Progenitor cell of endocrine pancreas (in vitro differentiated cells): ENCODE measurements at regions not wholly inside any gene's neighbourhood (a gene's known extent, or its start where the extent isn't known, plus 50 kb on each side); places are given as distances from the start of the nearest gene placed in this dataset.

Experiments
- DNase-seq: peaks from one replicate; pipeline ENCODE4 v3.0.0; 2021; ENCODE audit warnings: low spot score; ENCODE audit not compliant: unreplicated experiment
- H3K27ac Mint-ChIP-seq: 2 replicates; pipeline ENCODE4 v1.8.0; 2021; ENCODE audit warnings: mild to moderate bottlenecking, moderate library complexity, mixed read lengths
- H3K27me3 Mint-ChIP-seq: 2 replicates; pipeline ENCODE4 v1.8.0; 2021; ENCODE audit warnings: mixed read lengths
- H3K36me3 Mint-ChIP-seq: 2 replicates; pipeline ENCODE4 v1.8.0; 2022; ENCODE audit warnings: mixed read lengths; ENCODE audit not compliant: insufficient read depth
- H3K4me1 Mint-ChIP-seq: 2 replicates; pipeline ENCODE4 v1.8.0; 2021; ENCODE audit warnings: low read depth, mixed read lengths
- H3K4me3 Mint-ChIP-seq: 2 replicates; pipeline ENCODE4 v1.8.0; 2021; ENCODE audit warnings: low read depth, mild to moderate bottlenecking, moderate library complexity, mixed read lengths
- H3K9me3 Mint-ChIP-seq: 2 replicates; pipeline ENCODE4 v1.8.0; 2021; ENCODE audit warnings: low read depth, mixed read lengths
- TF ChIP-seq, protein P1 (sequence below): fragments of 200-600 bp; sonication (generic); IDR thresholded peaks from one replicate; pipeline ENCODE4 v1.5.0; 2021; ENCODE audit warnings: antibody characterized with exemption, mild to moderate bottlenecking; ENCODE audit not compliant: unreplicated experiment

DNA sequence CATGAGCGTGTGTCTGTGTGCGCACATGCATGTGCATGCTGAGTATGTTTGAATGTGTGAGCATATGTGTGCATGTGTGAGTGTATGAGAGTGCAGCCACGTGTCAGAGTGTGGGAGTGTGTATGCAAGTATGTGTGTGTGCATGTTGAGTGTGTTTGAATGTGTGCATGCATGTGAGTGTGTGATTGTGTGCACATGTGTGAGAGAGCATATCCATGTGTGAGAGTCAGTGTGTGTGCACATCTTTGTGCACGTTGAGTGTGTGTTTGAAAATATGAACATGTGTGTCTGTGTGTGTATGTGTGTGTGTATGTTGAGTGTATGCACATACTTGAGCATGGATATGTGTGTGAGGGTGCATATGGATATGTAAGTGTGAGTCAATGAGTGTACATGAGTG lies 730.8 kb downstream of the VRK1 start:
- no peak overlapping the region for H3K27ac Mint-ChIP-seq
- H3K4me3 Mint-ChIP-seq = no peak overlapping the region
- TF ChIP-seq, protein P1, sequence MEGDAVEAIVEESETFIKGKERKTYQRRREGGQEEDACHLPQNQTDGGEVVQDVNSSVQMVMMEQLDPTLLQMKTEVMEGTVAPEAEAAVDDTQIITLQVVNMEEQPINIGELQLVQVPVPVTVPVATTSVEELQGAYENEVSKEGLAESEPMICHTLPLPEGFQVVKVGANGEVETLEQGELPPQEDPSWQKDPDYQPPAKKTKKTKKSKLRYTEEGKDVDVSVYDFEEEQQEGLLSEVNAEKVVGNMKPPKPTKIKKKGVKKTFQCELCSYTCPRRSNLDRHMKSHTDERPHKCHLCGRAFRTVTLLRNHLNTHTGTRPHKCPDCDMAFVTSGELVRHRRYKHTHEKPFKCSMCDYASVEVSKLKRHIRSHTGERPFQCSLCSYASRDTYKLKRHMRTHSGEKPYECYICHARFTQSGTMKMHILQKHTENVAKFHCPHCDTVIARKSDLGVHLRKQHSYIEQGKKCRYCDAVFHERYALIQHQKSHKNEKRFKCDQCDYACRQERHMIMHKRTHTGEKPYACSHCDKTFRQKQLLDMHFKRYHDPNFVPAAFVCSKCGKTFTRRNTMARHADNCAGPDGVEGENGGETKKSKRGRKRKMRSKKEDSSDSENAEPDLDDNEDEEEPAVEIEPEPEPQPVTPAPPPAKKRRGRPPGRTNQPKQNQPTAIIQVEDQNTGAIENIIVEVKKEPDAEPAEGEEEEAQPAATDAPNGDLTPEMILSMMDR = no peak
- H3K4me1 Mint-ChIP-seq = no peaks in the 10 kb centered on the region
- peaks cover 15% of the 10 kb centered on the region for H3K27me3 Mint-ChIP-seq
- no peaks in the 10 kb centered on the region for H3K9me3 Mint-ChIP-seq
- no peaks in the 10 kb centered on the region for H3K36me3 Mint-ChIP-seq
- no peak for DNase-seq

- no peak overlapping the region for H3K4me3 Mint-ChIP-seq
- no peak for DNase-seq
- H3K27me3 Mint-ChIP-seq = peaks cover 13% of the 10 kb centered on the region
- no peak overlapping the region for H3K27ac Mint-ChIP-seq
- H3K9me3 Mint-ChIP-seq = no peaks in the 10 kb centered on the region
- TF ChIP-seq, protein P1 = no peak
- no peaks in the 10 kb centered on the region for H3K36me3 Mint-ChIP-seq
- H3K4me1 Mint-ChIP-seq = peaks cover 7% of the 10 kb centered on the region
Measured at GRCh38 chr14:97532052-97532451, 734.9 kb downstream of the VRK1 start.

- Mint-ChIP-seq H3K27me3 (peaks cover 13% of the 10 kb centered on the region), H3K4me3 (no peak overlapping the region), H3K36me3 (no peaks in the 10 kb centered on the region), H3K4me1 (peaks cover 7% of the 10 kb centered on the region), H3K9me3 (no peaks in the 10 kb centered on the region), H3K27ac (no peak overlapping the region)
- TF ChIP-seq, protein P1 = no peak
- no peak for DNase-seq
Measured at GRCh38 chr14:97536421-97536820, 739.2 kb downstream of the VRK1 start.

- no peak overlapping the region for H3K4me3 Mint-ChIP-seq
- peaks cover 12% of the 10 kb centered on the region for H3K27me3 Mint-ChIP-seq
- DNase-seq = no peak
Measured at GRCh38 chr14:97538749-97539410, 741.7 kb downstream of the VRK1 start.

GRCh38 chr14:97539411-97539795 lies 742.2 kb downstream of the VRK1 start:
- Mint-ChIP-seq H3K27me3 (peaks cover 11% of the 10 kb centered on the region), H3K36me3 (no peaks in the 10 kb centered on the region), H3K27ac (no peak overlapping the region), H3K4me3 (no peak overlapping the region), H3K9me3 (no peaks in the 10 kb centered on the region), H3K4me1 (peaks cover 7% of the 10 kb centered on the region)
- no peak for DNase-seq
- TF ChIP-seq, protein P1 = no peak

More at GRCh38 chr14:97538749-97539410, 741.7 kb downstream of the VRK1 start:
- Mint-ChIP-seq H3K36me3 (no peaks in the 10 kb centered on the region), H3K27ac (no peak overlapping the region), H3K4me1 (peaks cover 7% of the 10 kb centered on the region), H3K9me3 (no peaks in the 10 kb centered on the region)
- TF ChIP-seq, protein P1 = no peak
